ENCODE measurements at regions not wholly inside any gene's neighbourhood (a gene's known extent, or its start where the extent isn't known, plus 50 kb on each side); places are given as distances from the start of the nearest gene placed in this dataset.

GRCh38 chr5:91830361-91830953, 447.3 kb upstream of the ARRDC3 start:
- no peak for DNase-seq
- TF ChIP-seq POLR2A (IDR thresholded peaks at IDR 0.05), result no peak
- TF ChIP-seq CTCF (IDR thresholded peaks at IDR 0.05), result no peak
- 74 to 78% methylated on average over 5 of the region's 5 CpGs for WGBS, 2 donors
- H3K4me1 ChIP-seq, result no peaks in the 10 kb centered on the region
- intact Hi-C loops (cut with DNase I), result no loop called here
- H3K27ac ChIP-seq, result no peak overlapping the region
- H3K4me3 ChIP-seq, result no peak overlapping the region
- no peaks in the 10 kb centered on the region for H3K27me3 ChIP-seq
- H3K36me3 ChIP-seq, result no peaks in the 10 kb centered on the region
- no peaks in the 10 kb centered on the region for H3K9me3 ChIP-seq

- Histone ChIP-seq H3K27ac (no peak overlapping the region), H3K9me3 (no peaks in the 10 kb centered on the region), H3K27me3 (no peaks in the 10 kb centered on the region), H3K4me3 (no peak overlapping the region), H3K4me1 (no peaks in the 10 kb centered on the region), H3K36me3 (no peaks in the 10 kb centered on the region)
- no peak for DNase-seq
- WGBS, 2 donors, result 42 to 47% methylated on average over 4 of the region's 4 CpGs
- TF ChIP-seq CTCF (IDR thresholded peaks at IDR 0.05) (no peak), POLR2A (IDR thresholded peaks at IDR 0.05) (no peak)
- intact Hi-C loops (cut with DNase I), result no loop called here
Measured at GRCh38 chr5:91825618-91826017, 442.5 kb upstream of the ARRDC3 start.

- H3K9me3 ChIP-seq, result no peaks in the 10 kb centered on the region
- TF ChIP-seq CTCF (IDR thresholded peaks at IDR 0.05), result no peak
- TF ChIP-seq POLR2A (IDR thresholded peaks at IDR 0.05), result no peak
- DNase-seq, result no peak
- no peaks in the 10 kb centered on the region for H3K36me3 ChIP-seq
- H3K4me3 ChIP-seq, result no peak overlapping the region
- intact Hi-C loops (cut with DNase I), result no loop called here
- no peak overlapping the region for H3K27ac ChIP-seq
- H3K4me1 ChIP-seq, result no peaks in the 10 kb centered on the region
- 79 to 83% methylated on average over 2 of the region's 2 CpGs for WGBS, 2 donors
- H3K27me3 ChIP-seq, result no peaks in the 10 kb centered on the region
Measured at GRCh38 chr5:91824406-91824805, 441.3 kb upstream of the ARRDC3 start.

GRCh38 chr5:91820874-91821273, 437.8 kb upstream of the ARRDC3 start:
- no peaks in the 10 kb centered on the region for H3K4me1 ChIP-seq
- no peak for TF ChIP-seq CTCF (IDR thresholded peaks at IDR 0.05)
- no peak for TF ChIP-seq POLR2A (IDR thresholded peaks at IDR 0.05)
- intact Hi-C loops (cut with DNase I), result no loop called here
- no peaks in the 10 kb centered on the region for H3K9me3 ChIP-seq
- H3K27ac ChIP-seq, result no peak overlapping the region
- no peak overlapping the region for H3K4me3 ChIP-seq
- H3K27me3 ChIP-seq, result no peaks in the 10 kb centered on the region
- H3K36me3 ChIP-seq, result no peaks in the 10 kb centered on the region
- no peak for DNase-seq

GRCh38 chr5:91816681-91817080, 433.6 kb upstream of the ARRDC3 start:
- Histone ChIP-seq H3K27me3 (no peaks in the 10 kb centered on the region), H3K36me3 (no peaks in the 10 kb centered on the region), H3K4me3 (no peak overlapping the region), H3K9me3 (no peaks in the 10 kb centered on the region), H3K4me1 (no peaks in the 10 kb centered on the region), H3K27ac (no peak overlapping the region)
- intact Hi-C loops (cut with DNase I), result no loop called here
- no peak for DNase-seq
- WGBS, 2 donors, result 0 to 25% methylated on average over 1 of the region's 1 CpG
- no peak for TF ChIP-seq POLR2A (IDR thresholded peaks at IDR 0.05)
- no peak for TF ChIP-seq CTCF (IDR thresholded peaks at IDR 0.05)
